AML-193 (cell line): ENCODE measurements at regions not wholly inside any gene's neighbourhood (a gene's known extent, or its start where the extent isn't known, plus 50 kb on each side); places are given as distances from the start of the nearest gene placed in this dataset.

Experiments used
- DNase-seq, 2 experiments: peaks; one replicate each; lab custom pipeline; 2025; lab: John Stamatoyannopoulos, UW

- no peak for DNase-seq
Measured at GRCh38 chr13:97562962-97563361, 129.0 kb downstream of the RAP2A start.

- no peak for DNase-seq
Measured at GRCh38 chr13:97564956-97565355, 131.0 kb downstream of the RAP2A start.

- no peak for DNase-seq
Measured at GRCh38 chr13:97565906-97566305, 131.9 kb downstream of the RAP2A start.

- no peak for DNase-seq
Measured at GRCh38 chr13:97566907-97567306, 132.9 kb downstream of the RAP2A start.

- DNase-seq, result no peak
Measured at GRCh38 chr13:97567510-97568243, 133.7 kb downstream of the RAP2A start.

GRCh38 chr13:97568850-97569249 is 134.9 kb downstream of the RAP2A start:
- DNase-seq, result no peak

- no peak for DNase-seq
Measured at GRCh38 chr13:97569841-97570240, 135.9 kb downstream of the RAP2A start.

GRCh38 chr13:97570442-97570841 is 136.5 kb downstream of the RAP2A start:
- DNase-seq, result no peak

- no peak for DNase-seq
Measured at GRCh38 chr13:97573011-97573410, 139.0 kb downstream of the RAP2A start.

GRCh38 chr13:97574926-97575325 is 141.0 kb downstream of the RAP2A start:
- DNase-seq, result no peak

GRCh38 chr13:97577026-97577425 is 143.1 kb downstream of the RAP2A start:
- DNase-seq, result no peak

- no peak for DNase-seq
Measured at GRCh38 chr13:97582170-97582569, 148.2 kb downstream of the RAP2A start.

GRCh38 chr13:97583907-97584497 is 150.0 kb downstream of the RAP2A start:
- DNase-seq, result no peak

- DNase-seq, result no peak
Measured at GRCh38 chr13:97586941-97587340, 153.0 kb downstream of the RAP2A start.

GRCh38 chr13:97588993-97589392 is 155.0 kb downstream of the RAP2A start:
- DNase-seq, result no peak

- DNase-seq, result no peak
Measured at GRCh38 chr13:97600458-97601075, 166.6 kb downstream of the RAP2A start.

- no peak for DNase-seq
Measured at GRCh38 chr13:97615266-97615665, 181.3 kb downstream of the RAP2A start.

GRCh38 chr13:97616385-97616784 is 182.4 kb downstream of the RAP2A start:
- no peak for DNase-seq

- no peak for DNase-seq
Measured at GRCh38 chr13:97621025-97621424, 187.1 kb downstream of the RAP2A start.

- DNase-seq, result no peak
Measured at GRCh38 chr13:97621631-97622030, 187.7 kb downstream of the RAP2A start.

GRCh38 chr13:97627566-97627965 is 193.6 kb downstream of the RAP2A start:
- DNase-seq, result no peak

- no peak for DNase-seq
Measured at GRCh38 chr13:97629601-97630272, 195.8 kb downstream of the RAP2A start.

- DNase-seq, result no peak
Measured at GRCh38 chr13:97630725-97631124, 196.8 kb downstream of the RAP2A start.
